ENCODE measurements at regions not wholly inside any gene's neighbourhood (a gene's known extent, or its start where the extent isn't known, plus 50 kb on each side); places are given as distances from the start of the nearest gene placed in this dataset.

GRCh38 chr7:93779115-93779514, 111.4 kb downstream of the TFPI2 start:
- TF ChIP-seq CTCF (IDR thresholded peaks at IDR 0.05; ENCODE audit: extremely low read depth in 1 of 2, insufficient read depth in 1 of 2, low read depth in 1 of 2, low read length in 2 of 2) (no peak), POLR2A (IDR thresholded peaks at IDR 0.05; ENCODE audit: low read depth, low read length) (no peak), POLR2AphosphoS5 (IDR thresholded peaks at IDR 0.05; ENCODE audit: insufficient read depth, low read depth, low read length) (no peak), EZH2 (IDR thresholded peaks at IDR 0.05; ENCODE audit: borderline replicate concordance, low read depth, low read length, severe bottlenecking) (no peak), JUN (IDR thresholded peaks at IDR 0.05; ENCODE audit: borderline replicate concordance, insufficient read depth, insufficient read length, low read depth) (no peak), FOS (IDR thresholded peaks at IDR 0.05; ENCODE audit: borderline replicate concordance, insufficient read depth, low read length) (no peak)
- TF ChIP-seq, protein P1, sequence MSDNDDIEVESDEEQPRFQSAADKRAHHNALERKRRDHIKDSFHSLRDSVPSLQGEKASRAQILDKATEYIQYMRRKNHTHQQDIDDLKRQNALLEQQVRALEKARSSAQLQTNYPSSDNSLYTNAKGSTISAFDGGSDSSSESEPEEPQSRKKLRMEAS (IDR thresholded peaks at IDR 0.05; ENCODE audit: insufficient read depth, insufficient read length), result no peak

Measured in endothelial cell of umbilical vein (primary cell).